Epithelial cell of proximal tubule (primary cell): ENCODE measurements at regions not wholly inside any gene's neighbourhood (a gene's known extent, or its start where the extent isn't known, plus 50 kb on each side); places are given as distances from the start of the nearest gene placed in this dataset.
A peak's percentile ranks its signal among the peaks of the same experiment; 100 is the strongest.

ENCODE experiments used
- DNase-seq: peaks from one replicate; pipeline ENCODE4 v3.0.0-alpha.2; 2011; ENCODE audit warnings: low read depth
- H3K4me3 ChIP-seq: 2 replicates; pipeline ENCODE4 v1.5.1; 2011; ENCODE audit warnings: low read depth, mild to moderate bottlenecking, low read length
- TF ChIP-seq, protein P1 (sequence below): conservative IDR thresholded peaks from 2 replicates; pipeline ENCODE4 v1.5.1; 2012; ENCODE audit warnings: low read depth, mild to moderate bottlenecking, low read length

DNA sequence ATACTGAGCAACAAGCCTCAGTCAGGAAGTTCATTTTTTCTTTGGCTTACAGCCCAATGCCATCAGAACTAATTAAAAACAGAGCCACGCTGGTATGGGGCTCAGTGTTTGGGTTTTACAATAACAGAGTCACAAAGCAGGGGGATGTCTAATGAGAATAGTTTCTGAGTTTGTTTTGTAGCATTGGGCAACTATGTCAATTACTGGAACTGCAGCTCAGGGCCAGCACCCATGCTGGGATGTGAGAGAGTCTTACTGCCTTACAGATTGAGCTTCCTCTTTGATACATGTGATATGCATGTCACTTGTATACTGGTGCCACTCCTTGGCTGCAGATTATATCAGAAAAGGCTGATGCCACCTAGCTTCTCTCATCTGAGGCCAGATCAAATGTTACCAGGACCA lies 117.6 kb downstream of the TFAP2B start:
- no peak overlapping the region for H3K4me3 ChIP-seq
- TF ChIP-seq, protein P1, sequence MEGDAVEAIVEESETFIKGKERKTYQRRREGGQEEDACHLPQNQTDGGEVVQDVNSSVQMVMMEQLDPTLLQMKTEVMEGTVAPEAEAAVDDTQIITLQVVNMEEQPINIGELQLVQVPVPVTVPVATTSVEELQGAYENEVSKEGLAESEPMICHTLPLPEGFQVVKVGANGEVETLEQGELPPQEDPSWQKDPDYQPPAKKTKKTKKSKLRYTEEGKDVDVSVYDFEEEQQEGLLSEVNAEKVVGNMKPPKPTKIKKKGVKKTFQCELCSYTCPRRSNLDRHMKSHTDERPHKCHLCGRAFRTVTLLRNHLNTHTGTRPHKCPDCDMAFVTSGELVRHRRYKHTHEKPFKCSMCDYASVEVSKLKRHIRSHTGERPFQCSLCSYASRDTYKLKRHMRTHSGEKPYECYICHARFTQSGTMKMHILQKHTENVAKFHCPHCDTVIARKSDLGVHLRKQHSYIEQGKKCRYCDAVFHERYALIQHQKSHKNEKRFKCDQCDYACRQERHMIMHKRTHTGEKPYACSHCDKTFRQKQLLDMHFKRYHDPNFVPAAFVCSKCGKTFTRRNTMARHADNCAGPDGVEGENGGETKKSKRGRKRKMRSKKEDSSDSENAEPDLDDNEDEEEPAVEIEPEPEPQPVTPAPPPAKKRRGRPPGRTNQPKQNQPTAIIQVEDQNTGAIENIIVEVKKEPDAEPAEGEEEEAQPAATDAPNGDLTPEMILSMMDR = no peak
- DNase-seq = peak; percentile 9

DNA sequence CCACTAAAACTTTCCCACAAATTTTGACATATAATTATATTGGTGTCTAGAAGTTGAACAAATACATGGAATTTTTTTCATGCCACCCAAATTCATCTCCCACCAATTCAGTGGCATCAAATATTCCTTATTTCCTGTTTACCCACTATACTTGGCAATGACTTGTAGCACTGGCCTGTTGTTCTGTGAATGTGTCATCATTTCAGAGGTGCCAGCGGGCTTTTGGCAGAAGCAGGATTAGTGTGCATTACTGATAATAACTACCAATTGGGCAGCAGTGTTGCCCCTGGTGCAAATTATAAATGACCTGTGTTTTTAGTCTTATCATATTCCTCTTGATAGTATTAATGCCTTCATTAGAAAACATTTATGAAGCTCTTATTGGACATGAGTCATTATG lies 121.3 kb downstream of the TFAP2B start:
- DNase-seq = no peak
- H3K4me3 ChIP-seq = no peak overlapping the region
- TF ChIP-seq, protein P1 = no peak

DNA sequence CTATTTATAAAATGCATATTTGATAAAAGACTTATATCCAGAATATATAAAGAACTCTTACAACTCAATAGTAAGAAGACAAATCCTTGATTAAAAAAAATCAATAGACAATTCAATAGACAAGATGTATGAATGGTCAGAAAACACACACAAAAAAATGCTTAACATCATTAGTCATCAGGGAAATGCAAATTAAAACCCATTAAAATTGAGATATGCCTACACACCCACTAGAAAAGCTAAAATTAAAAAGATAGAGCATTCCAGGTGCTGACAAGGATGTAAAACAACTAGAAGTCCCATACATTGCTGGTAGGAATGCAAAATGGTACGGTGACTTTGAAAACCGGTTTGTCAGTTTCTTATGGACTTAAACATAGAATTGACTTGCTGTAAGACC lies 127.1 kb downstream of the TFAP2B start:
- no peak for DNase-seq
- no peak overlapping the region for H3K4me3 ChIP-seq
- TF ChIP-seq, protein P1 = no peak

DNA sequence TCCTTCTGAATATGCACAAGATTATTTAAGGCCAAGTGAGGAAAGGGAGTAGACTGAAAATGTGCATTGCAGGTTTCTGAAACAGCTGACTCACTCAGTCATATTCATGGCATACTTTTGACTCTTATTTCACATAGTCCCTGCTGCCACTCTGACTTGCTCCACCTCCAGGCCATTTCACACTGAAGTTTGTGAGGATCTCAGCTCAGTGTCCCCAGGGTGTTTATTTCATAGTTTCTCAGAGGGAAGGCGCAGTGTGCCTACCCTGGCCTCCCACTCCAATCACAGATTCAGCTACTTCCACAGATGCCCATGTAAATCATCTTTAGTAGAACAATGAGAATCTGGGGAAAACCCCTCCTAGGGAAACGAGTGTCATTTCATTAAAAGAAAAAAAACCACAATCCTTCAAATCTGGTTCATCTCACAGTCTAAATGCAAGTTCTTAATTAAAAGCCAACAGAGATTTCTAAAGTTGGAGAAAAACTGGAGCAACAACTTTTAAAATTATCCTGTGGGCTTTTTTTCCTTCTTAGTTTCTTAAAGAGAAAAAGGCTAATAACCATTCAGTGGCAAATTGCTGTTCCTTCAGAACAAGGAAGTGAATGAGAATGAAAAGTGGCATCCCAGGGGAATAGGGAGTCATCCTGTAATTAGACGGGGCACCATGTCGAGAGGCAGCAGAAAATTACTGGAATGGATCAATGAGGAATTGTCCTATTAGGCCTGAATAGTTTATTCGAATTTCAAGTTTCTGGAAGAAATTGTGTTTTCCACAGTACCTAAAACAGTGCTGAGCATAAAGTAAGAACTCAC lies 133.6 kb downstream of the TFAP2B start:
- no peak for DNase-seq
- no peak overlapping the region for H3K4me3 ChIP-seq
- TF ChIP-seq, protein P1 = no peak

DNA sequence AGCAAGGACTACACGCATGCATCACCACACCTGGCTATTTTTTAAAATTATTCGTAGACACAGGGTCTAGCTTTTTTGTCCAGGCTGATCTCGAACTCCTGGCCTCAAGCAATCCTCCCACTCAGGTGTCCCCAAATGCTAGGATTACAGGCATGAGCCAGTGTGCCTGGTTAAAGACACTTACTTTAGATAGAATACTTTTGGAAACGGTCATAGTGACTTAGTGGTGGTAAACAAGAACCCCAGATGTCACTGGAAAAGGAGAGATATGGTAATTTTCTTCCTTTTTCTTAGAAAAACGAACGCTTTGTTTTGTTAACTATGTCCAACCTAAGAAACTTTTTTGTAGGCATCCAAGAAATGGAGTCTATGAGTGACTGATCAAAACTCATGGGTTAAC lies 137.3 kb downstream of the TFAP2B start:
- TF ChIP-seq, protein P1 = no peak
- no peak overlapping the region for H3K4me3 ChIP-seq
- DNase-seq = no peak

DNA sequence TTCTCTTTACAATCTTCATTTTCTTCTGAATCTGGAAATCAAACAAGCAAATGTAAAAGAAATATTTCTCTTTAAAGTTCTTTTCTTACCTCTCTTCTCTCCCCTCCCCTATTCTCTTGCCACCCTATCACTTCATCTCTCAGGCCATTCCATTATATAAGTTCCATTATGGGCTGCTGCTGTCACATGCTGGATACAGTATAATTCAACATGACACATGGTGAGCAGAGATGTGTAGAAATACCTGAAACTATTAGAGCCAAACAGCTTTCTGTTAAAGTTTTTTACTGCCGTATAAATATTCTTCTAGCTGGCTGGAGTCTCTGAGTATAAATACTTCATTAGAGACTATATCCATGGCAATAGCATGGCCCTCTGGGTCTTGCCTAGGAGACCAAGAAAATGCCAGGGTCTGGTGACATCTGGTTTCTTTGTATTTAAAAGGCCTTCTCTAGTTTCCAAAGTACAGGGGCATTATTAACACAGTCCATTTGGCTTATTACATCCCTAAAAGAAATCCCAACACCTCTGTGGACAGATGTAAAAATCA lies 139.6 kb downstream of the TFAP2B start:
- no peak overlapping the region for H3K4me3 ChIP-seq
- TF ChIP-seq, protein P1 = no peak
- no peak for DNase-seq
